M059J (cell line): ENCODE measurements at regions not wholly inside any gene's neighbourhood (a gene's known extent, or its start where the extent isn't known, plus 50 kb on each side); places are given as distances from the start of the nearest gene placed in this dataset.
"Not testable (repeated sequence)": the region's sequence is repeated elsewhere in the genome, so short reads cannot be mapped to it uniquely, and the experiment has no call there.

Source experiments
- DNase-seq: peaks from one replicate; pipeline ENCODE4 v3.0.0-alpha.2; 2012; ENCODE audit warnings: low read depth

DNA sequence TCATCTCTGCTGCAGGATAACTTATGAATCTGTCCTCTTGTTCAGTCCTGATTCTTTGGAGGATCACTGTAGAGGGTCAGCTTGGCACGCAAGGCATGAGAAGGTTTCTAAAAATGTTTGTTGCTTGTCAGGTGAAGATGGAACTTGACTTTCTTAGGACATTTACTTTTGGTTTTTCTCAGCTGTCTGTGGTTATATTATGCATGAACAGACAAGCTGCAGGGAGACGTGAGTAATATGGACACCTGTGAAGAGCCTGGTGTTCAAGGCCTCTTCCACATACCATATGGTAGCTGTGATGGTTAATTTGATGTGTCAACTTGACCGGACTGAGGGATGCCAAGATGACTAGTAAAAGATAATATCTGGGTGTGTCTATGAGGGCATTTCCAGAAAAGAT, 270.2 kb upstream of the CPHXL start:
- no peak for DNase-seq

DNA sequence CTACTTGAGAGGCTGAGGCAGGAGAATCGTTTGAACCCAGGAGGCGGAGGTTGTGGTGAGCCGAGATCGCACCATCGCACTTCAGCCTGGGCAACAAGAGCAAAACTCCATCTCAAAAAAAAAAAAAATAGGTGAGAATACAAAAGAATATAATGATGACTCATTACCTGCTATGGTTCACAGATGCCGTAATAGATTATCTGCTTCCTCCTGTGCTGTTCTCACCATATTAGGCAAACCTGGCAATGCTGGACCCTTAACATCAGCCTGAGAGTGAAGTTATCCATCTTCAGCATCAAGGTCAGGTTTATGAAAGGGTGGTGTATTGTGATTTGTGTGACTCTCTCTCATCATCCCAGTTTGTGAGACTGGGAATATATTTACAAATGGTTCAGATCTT, 271.3 kb upstream of the CPHXL start:
- DNase-seq, result no peak

- no peak for DNase-seq
Measured at GRCh38 chr16:76007645-76008044, 269.6 kb upstream of the CNTNAP4 start.

- DNase-seq, result no peak
Measured at GRCh38 chr16:76023835-76024234, 253.4 kb upstream of the CNTNAP4 start.

DNA sequence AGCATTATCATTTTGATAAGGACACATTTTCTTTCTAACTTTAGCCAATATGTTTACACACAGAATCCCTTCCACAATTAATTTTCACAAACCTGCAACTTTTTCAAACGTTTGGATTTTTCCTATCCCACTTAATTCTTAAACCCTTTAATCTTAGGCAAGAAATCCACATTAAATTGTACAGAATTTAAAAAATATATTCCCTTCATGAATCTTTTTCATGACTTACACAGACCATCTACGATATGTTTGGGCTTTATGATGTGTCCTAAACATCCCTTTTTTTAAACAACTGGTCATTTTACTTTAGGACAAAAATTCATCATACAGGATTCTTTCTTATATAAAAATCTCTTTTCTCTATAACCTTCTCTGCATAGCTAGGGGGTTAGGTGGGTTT, 241.5 kb upstream of the CNTNAP4 start:
- peak; percentile 3 for DNase-seq

- no peak for DNase-seq
Measured at GRCh38 chr16:76038097-76038496, 239.1 kb upstream of the CNTNAP4 start.

DNA sequence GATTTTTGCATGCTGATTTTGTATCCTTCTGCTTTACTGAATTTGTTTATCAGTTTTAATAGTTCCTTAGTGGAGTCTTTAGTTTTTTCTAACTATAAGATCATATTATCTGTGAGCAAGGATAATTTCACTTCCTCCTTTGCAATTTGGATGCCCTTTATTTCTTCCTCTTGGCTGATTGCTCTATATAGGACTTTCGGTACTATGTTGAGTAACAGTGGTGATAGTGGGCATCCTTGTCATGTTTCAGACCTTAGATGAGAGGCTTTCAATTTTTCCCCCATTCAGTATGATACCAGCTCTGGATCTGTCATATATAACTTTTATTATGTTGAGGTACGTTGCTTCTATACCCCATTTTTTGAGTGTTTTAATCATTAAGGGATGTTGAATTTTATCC, 224.5 kb upstream of the CNTNAP4 start:
- no peak for DNase-seq

GRCh38 chr16:76059186-76059585, 218.0 kb upstream of the CNTNAP4 start:
- DNase-seq, result no peak

DNA sequence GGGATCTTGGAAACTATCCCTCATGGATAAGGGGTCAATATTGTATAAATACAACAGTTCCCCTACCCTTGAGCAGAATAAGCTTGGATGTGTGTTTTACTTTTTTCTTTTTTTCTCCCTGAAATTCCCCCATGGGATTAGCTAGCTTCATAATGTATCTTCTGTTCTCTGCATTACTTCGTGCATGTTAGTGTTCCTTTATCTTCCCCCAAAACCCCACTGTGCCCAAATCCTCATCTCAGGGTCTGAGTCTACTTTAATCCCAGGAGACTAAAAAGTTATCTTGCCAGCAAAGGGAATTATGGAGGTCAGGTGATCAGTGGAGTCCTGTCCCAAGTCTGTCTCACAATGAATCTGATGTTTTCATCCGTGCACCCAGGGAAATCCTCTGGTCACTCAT, 217.5 kb upstream of the CNTNAP4 start:
- no peak for DNase-seq

GRCh38 chr16:76071690-76072089, 205.5 kb upstream of the CNTNAP4 start:
- no peak for DNase-seq

DNA sequence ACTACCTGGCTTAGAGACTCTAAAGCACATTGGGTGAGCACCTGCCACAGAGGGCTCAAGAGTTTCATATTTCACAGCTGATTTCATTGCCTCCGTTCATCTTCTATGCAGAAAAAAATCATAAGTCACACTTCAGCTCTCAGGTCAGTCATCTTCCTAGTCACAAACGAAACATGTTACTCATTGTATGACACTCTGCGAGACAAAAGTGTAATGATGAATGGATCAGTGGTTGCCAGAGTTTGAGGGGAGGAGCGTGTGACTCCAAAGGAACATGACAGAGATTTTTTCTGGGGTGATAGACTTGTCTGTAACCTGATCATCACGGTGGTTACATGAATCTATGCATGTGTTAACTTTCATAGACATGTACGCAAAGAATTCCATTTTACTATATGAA, 195.2 kb upstream of the CNTNAP4 start:
- DNase-seq, result no peak

DNA sequence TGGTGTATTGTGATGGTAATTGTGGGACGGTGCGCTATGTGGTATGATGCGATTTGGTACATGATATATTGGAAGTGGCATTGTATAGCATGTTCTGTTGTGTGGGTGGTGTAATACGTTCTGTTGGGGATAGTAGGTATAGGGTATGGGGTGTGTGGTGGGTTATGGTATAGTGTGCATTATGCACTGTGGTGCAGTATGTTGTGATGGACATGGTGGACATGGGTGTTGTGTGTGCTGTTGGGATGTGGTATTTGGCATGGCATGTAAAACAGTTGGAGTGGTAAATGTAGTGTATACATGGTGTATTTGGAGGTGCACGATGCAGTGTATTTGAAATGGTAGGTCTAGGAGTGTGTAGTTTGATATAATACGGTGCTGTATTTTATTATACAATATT, 170.6 kb upstream of the CNTNAP4 start:
- DNase-seq, result no peak

DNA sequence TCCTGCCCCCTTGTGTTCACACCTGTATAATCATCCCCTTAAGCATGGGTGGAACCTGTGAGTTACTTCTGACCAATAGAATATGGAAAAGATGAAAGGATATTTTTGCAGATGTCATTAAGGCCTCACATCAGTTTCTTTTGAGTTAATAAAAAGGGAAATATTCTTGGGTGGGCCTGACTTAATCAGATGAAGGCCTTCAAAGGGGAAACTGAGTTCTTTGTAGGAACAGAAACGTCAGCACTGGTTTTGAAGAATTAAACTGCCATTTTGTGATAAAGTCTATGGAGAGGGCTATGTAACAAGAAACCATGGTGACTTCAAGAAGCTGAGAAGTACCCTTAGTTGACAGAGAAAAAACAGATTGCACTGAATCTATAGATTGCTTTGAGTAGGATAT, 168.7 kb upstream of the CNTNAP4 start:
- no peak for DNase-seq

GRCh38 chr16:76114681-76115080, 162.5 kb upstream of the CNTNAP4 start:
- no peak for DNase-seq

GRCh38 chr16:76118344-76118743, 158.9 kb upstream of the CNTNAP4 start:
- no peak for DNase-seq

DNA sequence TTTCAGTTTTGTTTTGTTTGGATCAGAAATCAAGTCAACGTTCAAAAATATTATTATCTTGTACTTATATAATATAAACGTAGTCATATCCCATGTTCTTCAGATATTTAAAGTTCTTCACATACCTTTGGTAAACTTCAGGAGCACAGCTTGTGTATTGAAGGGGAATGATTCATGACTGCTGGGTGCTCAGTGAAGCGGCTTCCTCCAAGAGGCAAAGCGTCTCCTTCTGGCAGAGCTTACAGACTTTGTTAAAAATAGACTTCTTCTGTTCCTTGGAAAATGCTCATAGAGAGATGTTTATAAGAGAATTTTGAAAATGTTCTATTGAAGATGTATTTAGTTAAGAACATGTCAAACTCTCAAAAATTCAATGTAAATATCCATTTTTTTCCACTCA, 155.6 kb upstream of the CNTNAP4 start:
- no peak for DNase-seq

GRCh38 chr16:76123966-76124365, 153.2 kb upstream of the CNTNAP4 start:
- no peak for DNase-seq

- DNase-seq, result no peak
Measured at GRCh38 chr16:76125871-76126270, 151.3 kb upstream of the CNTNAP4 start.

DNA sequence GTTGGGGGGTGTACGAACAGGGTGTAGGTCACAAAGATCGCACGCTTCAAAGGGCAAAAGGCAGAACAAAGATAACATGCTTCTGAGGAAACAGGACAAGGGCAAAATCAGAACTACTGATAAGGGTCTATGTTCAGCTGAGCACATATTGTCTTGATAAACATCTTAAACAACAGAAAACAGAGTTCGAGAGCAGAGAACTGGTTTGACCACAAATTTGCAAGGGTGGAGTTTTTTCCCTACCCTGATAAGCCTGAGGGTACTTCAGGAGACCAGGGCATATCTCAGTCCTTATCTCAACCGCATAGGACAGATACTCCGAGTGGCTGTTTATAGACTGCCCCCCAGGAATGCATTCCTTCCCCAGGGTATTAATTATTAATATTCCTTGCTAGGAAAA, 139.1 kb upstream of the CNTNAP4 start:
- DNase-seq, result not testable (repeated sequence)

DNA sequence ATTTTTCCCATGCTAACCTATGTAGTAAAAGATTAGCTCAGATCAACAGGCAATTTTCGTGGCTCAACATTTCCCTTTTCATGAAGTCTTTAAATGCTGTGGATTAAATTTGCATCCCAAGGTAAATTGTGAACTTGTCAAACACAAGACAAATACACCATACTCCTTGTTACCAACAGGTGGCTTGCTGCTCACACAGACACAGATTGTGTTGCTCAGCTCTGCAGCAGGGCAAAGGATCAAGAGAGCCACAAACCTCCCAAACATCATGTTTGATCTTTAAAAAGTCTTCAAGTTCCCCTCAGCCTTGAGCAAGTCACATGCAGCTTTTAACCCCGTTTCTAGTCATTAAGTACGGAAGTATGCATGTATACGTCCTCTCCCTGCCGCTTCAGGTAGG, 119.6 kb upstream of the CNTNAP4 start:
- no peak for DNase-seq

- no peak for DNase-seq
Measured at GRCh38 chr16:76162046-76162445, 115.2 kb upstream of the CNTNAP4 start.

DNA sequence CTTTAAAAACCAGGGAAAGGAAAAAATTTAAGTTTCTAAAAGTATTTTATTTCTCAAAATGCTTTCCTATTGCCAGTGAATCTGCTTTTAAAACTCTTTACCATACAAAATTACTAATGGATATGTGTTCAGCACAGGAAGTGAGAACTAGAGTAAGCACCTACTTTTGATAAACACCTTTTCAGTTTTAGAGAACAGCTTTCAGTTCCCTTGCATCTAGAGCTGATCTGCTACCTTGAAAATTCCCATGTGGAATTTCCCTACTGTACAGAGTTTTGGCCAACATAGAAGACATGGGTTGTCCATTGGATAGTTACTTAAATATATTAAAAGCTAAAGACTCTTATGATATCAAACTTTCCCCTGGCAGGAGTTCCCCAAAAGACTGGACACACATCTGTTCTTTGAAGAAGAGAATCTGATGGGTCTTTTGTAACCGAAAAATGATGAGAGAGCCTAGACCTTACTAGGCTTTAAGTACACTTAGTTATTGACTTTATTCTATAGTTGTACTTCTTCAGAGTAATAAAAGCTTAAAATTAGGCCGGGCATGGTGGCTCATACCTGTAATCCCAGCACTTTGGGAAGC, 112.1 kb upstream of the CNTNAP4 start:
- no peak for DNase-seq

DNA sequence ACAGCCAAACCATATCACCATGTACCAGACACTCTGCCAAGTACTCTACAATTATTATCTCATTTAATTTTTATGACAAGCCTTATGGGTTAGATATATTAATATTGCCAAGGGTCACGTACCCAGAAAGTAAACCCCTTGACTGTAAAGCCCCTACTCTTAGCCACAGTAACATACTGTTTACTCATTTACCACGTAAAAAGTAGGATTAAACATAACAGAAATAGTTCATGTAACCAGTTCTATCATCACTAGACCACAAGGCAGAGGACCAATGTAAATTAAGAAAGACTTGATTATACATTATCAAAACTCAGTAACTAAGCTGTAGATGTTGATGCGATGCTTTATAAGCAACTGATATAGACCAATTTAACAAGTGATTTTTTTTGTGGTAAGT, 101.5 kb upstream of the CNTNAP4 start:
- DNase-seq, result no peak

- no peak for DNase-seq
Measured at GRCh38 chr16:76176153-76176552, 101.0 kb upstream of the CNTNAP4 start.

GRCh38 chr16:76176616-76177015, 100.6 kb upstream of the CNTNAP4 start:
- no peak for DNase-seq
